Activated naive CD4-positive, alpha-beta T cell treated with anti-CD3 and anti-CD28 coated beads, Interleukin-2, amount 10 ng/mL, durations not matched to agents 7 days and 5 days (primary cell): ENCODE measurements at regions not wholly inside any gene's neighbourhood (a gene's known extent, or its start where the extent isn't known, plus 50 kb on each side); places are given as distances from the start of the nearest gene placed in this dataset.

Experiments used
- CTCF ChIA-PET: fragments of 350-600 bp; sonication (Branson Sonifier 250); formaldehyde crosslinking; loops from one replicate; lab custom pipeline; 2021; ENCODE audit warnings: antibody characterized with exemption; lab: Charles Lee
- DNase-seq: peaks from one replicate; pipeline ENCODE4 v3.0.0-alpha.2; 2020
- H3K27ac Mint-ChIP-seq: one replicate; pipeline ENCODE4 v1.8.0; 2021; ENCODE audit warnings: mild to moderate bottlenecking, moderate library complexity, mixed read lengths
- H3K27me3 Mint-ChIP-seq: one replicate; pipeline ENCODE4 v1.8.0; 2021; ENCODE audit warnings: mild to moderate bottlenecking, mixed read lengths
- H3K36me3 Mint-ChIP-seq: one replicate; pipeline ENCODE4 v1.8.0; 2021; ENCODE audit warnings: mixed read lengths
- H3K4me1 Mint-ChIP-seq: one replicate; pipeline ENCODE4 v1.8.0; 2021; ENCODE audit warnings: mixed read lengths
- H3K4me3 Mint-ChIP-seq: one replicate; pipeline ENCODE4 v1.8.0; 2021; ENCODE audit warnings: mild to moderate bottlenecking, moderate library complexity, mixed read lengths
- H3K9me3 Mint-ChIP-seq: one replicate; pipeline ENCODE4 v1.8.0; 2021; ENCODE audit warnings: mixed read lengths

GRCh38 chr2:13066676-13067075 lies 349.9 kb downstream of the TRIB2 start:
- Mint-ChIP-seq H3K4me3 (no peak overlapping the region), H3K36me3 (no peaks in the 10 kb centered on the region), H3K9me3 (no peaks in the 10 kb centered on the region), H3K27ac (no peak overlapping the region), H3K4me1 (no peaks in the 10 kb centered on the region), H3K27me3 (no peaks in the 10 kb centered on the region)
- CTCF ChIA-PET, result no interaction called here
- DNase-seq, result no peak

- Mint-ChIP-seq H3K36me3 (no peaks in the 10 kb centered on the region), H3K9me3 (no peaks in the 10 kb centered on the region), H3K4me3 (no peak overlapping the region), H3K4me1 (no peaks in the 10 kb centered on the region), H3K27me3 (no peaks in the 10 kb centered on the region), H3K27ac (no peak overlapping the region)
- no peak for DNase-seq
- CTCF ChIA-PET, result no interaction called here
Measured at GRCh38 chr2:13067508-13067907, 350.8 kb downstream of the TRIB2 start.

GRCh38 chr2:13089971-13090370 lies 373.2 kb downstream of the TRIB2 start:
- H3K27ac Mint-ChIP-seq, result no peak overlapping the region
- no peaks in the 10 kb centered on the region for H3K9me3 Mint-ChIP-seq
- no peak overlapping the region for H3K4me3 Mint-ChIP-seq
- DNase-seq, result no peak
- H3K27me3 Mint-ChIP-seq, result no peaks in the 10 kb centered on the region
- CTCF ChIA-PET, result no interaction called here
- H3K4me1 Mint-ChIP-seq, result no peaks in the 10 kb centered on the region
- no peaks in the 10 kb centered on the region for H3K36me3 Mint-ChIP-seq

- DNase-seq, result no peak
- Mint-ChIP-seq H3K36me3 (no peaks in the 10 kb centered on the region), H3K9me3 (no peaks in the 10 kb centered on the region), H3K4me3 (no peak overlapping the region), H3K27ac (no peak overlapping the region), H3K27me3 (no peaks in the 10 kb centered on the region), H3K4me1 (no peaks in the 10 kb centered on the region)
- CTCF ChIA-PET, result no interaction called here
Measured at GRCh38 chr2:13091455-13091854, 374.7 kb downstream of the TRIB2 start.

- H3K27ac Mint-ChIP-seq, result no peak overlapping the region
Measured at GRCh38 chr2:13091861-13092378, 375.2 kb downstream of the TRIB2 start.

GRCh38 chr2:13093416-13093991 lies 376.8 kb downstream of the TRIB2 start:
- no peak overlapping the region for H3K27ac Mint-ChIP-seq
- no peaks in the 10 kb centered on the region for H3K4me1 Mint-ChIP-seq
- no peak for DNase-seq
- H3K36me3 Mint-ChIP-seq, result no peaks in the 10 kb centered on the region
- H3K9me3 Mint-ChIP-seq, result no peaks in the 10 kb centered on the region
- CTCF ChIA-PET, result no interaction called here
- no peak overlapping the region for H3K4me3 Mint-ChIP-seq
- H3K27me3 Mint-ChIP-seq, result no peaks in the 10 kb centered on the region

More at GRCh38 chr2:13091861-13092378, 375.2 kb downstream of the TRIB2 start:
- Mint-ChIP-seq H3K4me3 (no peak overlapping the region), H3K36me3 (no peaks in the 10 kb centered on the region), H3K9me3 (no peaks in the 10 kb centered on the region), H3K27me3 (no peaks in the 10 kb centered on the region), H3K4me1 (no peaks in the 10 kb centered on the region)
- DNase-seq, result no peak
- CTCF ChIA-PET, result no interaction called here

- CTCF ChIA-PET, result interaction anchor here (0.6 kb wide), 1 partner anchor 1631 kb away, joined by 3 read pairs; no protein-coding TSS in a partner anchor
- H3K27me3 Mint-ChIP-seq, result peaks cover 3% of the 10 kb centered on the region
- no peaks in the 10 kb centered on the region for H3K9me3 Mint-ChIP-seq
- no peak overlapping the region for H3K27ac Mint-ChIP-seq
- DNase-seq, result no peak
- H3K4me3 Mint-ChIP-seq, result no peak overlapping the region
- no peaks in the 10 kb centered on the region for H3K4me1 Mint-ChIP-seq
- H3K36me3 Mint-ChIP-seq, result no peaks in the 10 kb centered on the region
Measured at GRCh38 chr2:13102397-13103063, 385.8 kb downstream of the TRIB2 start.

- no peak for DNase-seq
- CTCF ChIA-PET, result interaction anchor here (0.6 kb wide), 1 partner anchor 1630 kb away, joined by 3 read pairs; no protein-coding TSS in a partner anchor
- H3K27me3 Mint-ChIP-seq, result peaks cover 3% of the 10 kb centered on the region
- H3K36me3 Mint-ChIP-seq, result no peaks in the 10 kb centered on the region
- no peaks in the 10 kb centered on the region for H3K9me3 Mint-ChIP-seq
- no peak overlapping the region for H3K27ac Mint-ChIP-seq
- no peaks in the 10 kb centered on the region for H3K4me1 Mint-ChIP-seq
- no peak overlapping the region for H3K4me3 Mint-ChIP-seq
Measured at GRCh38 chr2:13103151-13103550, 386.4 kb downstream of the TRIB2 start.

GRCh38 chr2:13103778-13104493 lies 387.2 kb downstream of the TRIB2 start:
- Mint-ChIP-seq H3K4me3 (no peak overlapping the region), H3K27ac (no peak overlapping the region), H3K4me1 (no peaks in the 10 kb centered on the region), H3K36me3 (no peaks in the 10 kb centered on the region), H3K27me3 (peaks cover 3% of the 10 kb centered on the region), H3K9me3 (no peaks in the 10 kb centered on the region)
- no peak for DNase-seq
- CTCF ChIA-PET, result no interaction called here

- H3K36me3 Mint-ChIP-seq, result no peaks in the 10 kb centered on the region
- CTCF ChIA-PET, result no interaction called here
- H3K4me1 Mint-ChIP-seq, result no peaks in the 10 kb centered on the region
- H3K27me3 Mint-ChIP-seq, result peaks cover 3% of the 10 kb centered on the region
- H3K27ac Mint-ChIP-seq, result no peak overlapping the region
- no peak overlapping the region for H3K4me3 Mint-ChIP-seq
- DNase-seq, result no peak
- no peaks in the 10 kb centered on the region for H3K9me3 Mint-ChIP-seq
Measured at GRCh38 chr2:13104723-13105122, 388.0 kb downstream of the TRIB2 start.

- H3K27me3 Mint-ChIP-seq, result peaks cover 3% of the 10 kb centered on the region
- no peaks in the 10 kb centered on the region for H3K4me1 Mint-ChIP-seq
- no peak overlapping the region for H3K27ac Mint-ChIP-seq
- DNase-seq, result no peak
- H3K4me3 Mint-ChIP-seq, result no peak overlapping the region
- no peaks in the 10 kb centered on the region for H3K36me3 Mint-ChIP-seq
- CTCF ChIA-PET, result no interaction called here
- H3K9me3 Mint-ChIP-seq, result no peaks in the 10 kb centered on the region
Measured at GRCh38 chr2:13106302-13106701, 389.6 kb downstream of the TRIB2 start.

GRCh38 chr2:13109516-13109915 lies 392.8 kb downstream of the TRIB2 start:
- H3K9me3 Mint-ChIP-seq, result no peaks in the 10 kb centered on the region
- CTCF ChIA-PET, result no interaction called here
- H3K4me1 Mint-ChIP-seq, result no peaks in the 10 kb centered on the region
- no peak overlapping the region for H3K4me3 Mint-ChIP-seq
- H3K27me3 Mint-ChIP-seq, result no peaks in the 10 kb centered on the region
- no peaks in the 10 kb centered on the region for H3K36me3 Mint-ChIP-seq
- no peak overlapping the region for H3K27ac Mint-ChIP-seq
- no peak for DNase-seq

GRCh38 chr2:13110825-13111224 lies 394.1 kb downstream of the TRIB2 start:
- CTCF ChIA-PET, result no interaction called here
- H3K4me3 Mint-ChIP-seq, result no peak overlapping the region
- no peaks in the 10 kb centered on the region for H3K36me3 Mint-ChIP-seq
- no peak for DNase-seq
- no peak overlapping the region for H3K27ac Mint-ChIP-seq
- no peaks in the 10 kb centered on the region for H3K4me1 Mint-ChIP-seq
- no peaks in the 10 kb centered on the region for H3K9me3 Mint-ChIP-seq
- H3K27me3 Mint-ChIP-seq, result no peaks in the 10 kb centered on the region

- Mint-ChIP-seq H3K36me3 (no peaks in the 10 kb centered on the region), H3K27me3 (no peaks in the 10 kb centered on the region), H3K9me3 (no peaks in the 10 kb centered on the region), H3K27ac (no peak overlapping the region), H3K4me1 (no peaks in the 10 kb centered on the region), H3K4me3 (no peak overlapping the region)
- DNase-seq, result no peak
- CTCF ChIA-PET, result no interaction called here
Measured at GRCh38 chr2:13113002-13113401, 396.3 kb downstream of the TRIB2 start.

GRCh38 chr2:13114391-13114790 lies 397.7 kb downstream of the TRIB2 start:
- no peak overlapping the region for H3K4me3 Mint-ChIP-seq
- no peaks in the 10 kb centered on the region for H3K4me1 Mint-ChIP-seq
- no peak overlapping the region for H3K27ac Mint-ChIP-seq
- CTCF ChIA-PET, result no interaction called here
- no peaks in the 10 kb centered on the region for H3K27me3 Mint-ChIP-seq
- no peaks in the 10 kb centered on the region for H3K9me3 Mint-ChIP-seq
- DNase-seq, result no peak
- H3K36me3 Mint-ChIP-seq, result no peaks in the 10 kb centered on the region
